Panc1 (cell line): ENCODE measurements at regions not wholly inside any gene's neighbourhood (a gene's known extent, or its start where the extent isn't known, plus 50 kb on each side); places are given as distances from the start of the nearest gene placed in this dataset.
"Not testable (repeated sequence)": the region's sequence is repeated elsewhere in the genome, so short reads cannot be mapped to it uniquely, and the experiment has no call there.

Source experiments
- CTCF ChIP-seq: fragments of 450-650 bp; IDR thresholded peaks from 2 replicates; pipeline ENCODE4 v1.5.1; 2017; ENCODE audit warnings: mild to moderate bottlenecking
- POLR2AphosphoS5 ChIP-seq: IDR thresholded peaks from 2 replicates; pipeline ENCODE4 v1.6.1; 2012; ENCODE audit warnings: mild to moderate bottlenecking, low read depth, low read length, moderate library complexity
- REST ChIP-seq, 2 experiments: IDR thresholded peaks; 2 replicates each; pipeline ENCODE4 v1.6.1; 2011 to 2012; ENCODE audit warnings: low read depth in 2 of 2, control low read depth in 1 of 2, low read length in 1 of 2, mild to moderate bottlenecking in 1 of 2, moderate library complexity in 1 of 2; ENCODE audit not compliant: insufficient read depth in 1 of 2
- SIN3A ChIP-seq: IDR thresholded peaks from 2 replicates; pipeline ENCODE4 v1.6.1; 2012; ENCODE audit warnings: low read depth, mild to moderate bottlenecking, low read length, moderate library complexity, borderline replicate concordance; ENCODE audit not compliant: insufficient read depth
- TCF7L2 ChIP-seq: IDR thresholded peaks from 2 replicates; pipeline ENCODE4 v1.6.1; 2011; ENCODE audit warnings: mild to moderate bottlenecking, low read depth, low read length, inconsistent platforms

- not testable (repeated sequence) for TF ChIP-seq CTCF; REST (IDR thresholded peaks at IDR 0.05; ENCODE audit: insufficient read depth in 1 of 2, low read depth in 2 of 2, low read length in 1 of 2); POLR2AphosphoS5; TCF7L2; SIN3A
Measured at GRCh38 chrX:47712675-47713074, 53.7 kb upstream of the UXT start.
